ENCODE measurements at regions not wholly inside any gene's neighbourhood (a gene's known extent, or its start where the extent isn't known, plus 50 kb on each side); places are given as distances from the start of the nearest gene placed in this dataset.

GRCh38 chr4:73341454-73341853 lies 62.6 kb upstream of the ALB start (continued):
- TF ChIP-seq CREB1 (IDR thresholded peaks at IDR 0.05): no peak
- TF ChIP-seq CREB1 (CRISPR knock-in tag; IDR thresholded peaks at IDR 0.05): 0 out of 2 replicates have a peak, but pooled peaks have one; percentile 32
- TF ChIP-seq ZHX1 (CRISPR knock-in tag; IDR thresholded peaks at IDR 0.05; ENCODE audit: low read depth): no peak
- TF ChIP-seq TRIM22 (IDR thresholded peaks at IDR 0.05): no peak
- 0 out of 2 replicates have a peak, but pooled peaks have one; percentile 28 for TF ChIP-seq FOXO1 (CRISPR knock-in tag; IDR thresholded peaks at IDR 0.05)
- no peak for TF ChIP-seq ZNF292 (CRISPR knock-in tag; IDR thresholded peaks at IDR 0.05; ENCODE audit: borderline replicate concordance, low read depth)
- no peak for TF ChIP-seq ZNF232 (CRISPR knock-in tag; IDR thresholded peaks at IDR 0.05; ENCODE audit: borderline replicate concordance)
- TF ChIP-seq, protein P1, sequence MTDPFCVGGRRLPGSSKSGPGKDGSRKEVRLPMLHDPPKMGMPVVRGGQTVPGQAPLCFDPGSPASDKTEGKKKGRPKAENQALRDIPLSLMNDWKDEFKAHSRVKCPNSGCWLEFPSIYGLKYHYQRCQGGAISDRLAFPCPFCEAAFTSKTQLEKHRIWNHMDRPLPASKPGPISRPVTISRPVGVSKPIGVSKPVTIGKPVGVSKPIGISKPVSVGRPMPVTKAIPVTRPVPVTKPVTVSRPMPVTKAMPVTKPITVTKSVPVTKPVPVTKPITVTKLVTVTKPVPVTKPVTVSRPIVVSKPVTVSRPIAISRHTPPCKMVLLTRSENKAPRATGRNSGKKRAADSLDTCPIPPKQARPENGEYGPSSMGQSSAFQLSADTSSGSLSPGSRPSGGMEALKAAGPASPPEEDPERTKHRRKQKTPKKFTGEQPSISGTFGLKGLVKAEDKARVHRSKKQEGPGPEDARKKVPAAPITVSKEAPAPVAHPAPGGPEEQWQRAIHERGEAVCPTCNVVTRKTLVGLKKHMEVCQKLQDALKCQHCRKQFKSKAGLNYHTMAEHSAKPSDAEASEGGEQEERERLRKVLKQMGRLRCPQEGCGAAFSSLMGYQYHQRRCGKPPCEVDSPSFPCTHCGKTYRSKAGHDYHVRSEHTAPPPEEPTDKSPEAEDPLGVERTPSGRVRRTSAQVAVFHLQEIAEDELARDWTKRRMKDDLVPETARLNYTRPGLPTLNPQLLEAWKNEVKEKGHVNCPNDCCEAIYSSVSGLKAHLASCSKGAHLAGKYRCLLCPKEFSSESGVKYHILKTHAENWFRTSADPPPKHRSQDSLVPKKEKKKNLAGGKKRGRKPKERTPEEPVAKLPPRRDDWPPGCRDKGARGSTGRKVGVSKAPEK (CRISPR knock-in tag; IDR thresholded peaks at IDR 0.05; ENCODE audit: borderline replicate concordance): no peak
- TF ChIP-seq GABPB1 (CRISPR knock-in tag; IDR thresholded peaks at IDR 0.05): no peak
- peak; percentile 82 for TF ChIP-seq CEBPG (CRISPR knock-in tag; IDR thresholded peaks at IDR 0.05)
- no peak for TF ChIP-seq ZSCAN20 (CRISPR knock-in tag; IDR thresholded peaks at IDR 0.05; ENCODE audit: borderline replicate concordance)
- TF ChIP-seq ZFP90 (CRISPR knock-in tag; IDR thresholded peaks at IDR 0.05; ENCODE audit: borderline replicate concordance): no peak
- TF ChIP-seq NFYC (CRISPR knock-in tag; IDR thresholded peaks at IDR 0.05): no peak
- TF ChIP-seq SAFB2 (CRISPR knock-in tag; IDR thresholded peaks at IDR 0.05; ENCODE audit: borderline replicate concordance, low read depth): no peak
- peak; percentile 99 for TF ChIP-seq STAG1 (CRISPR knock-in tag; IDR thresholded peaks at IDR 0.05)
- peak; percentile 54; the same call in 1 of the 2 replicates for TF ChIP-seq SNAPC2 (CRISPR knock-in tag; IDR thresholded peaks at IDR 0.05)
- no peak for TF ChIP-seq NFE2L2 (IDR thresholded peaks at IDR 0.05; ENCODE audit: low read length)
- peak; percentile 51; the same call in 1 of the 2 replicates for TF ChIP-seq PPARG (CRISPR knock-in tag; conservative IDR thresholded peaks at IDR 0.05)
- no peak for TF ChIP-seq MATR3 (CRISPR knock-in tag; IDR thresholded peaks at IDR 0.05)
- TF ChIP-seq HNF1A (IDR thresholded peaks at IDR 0.05; ENCODE audit: low read depth): no peak
- peak; percentile 43; the same call in 1 of the 2 replicates for TF ChIP-seq HNF1A (CRISPR knock-in tag; IDR thresholded peaks at IDR 0.05; ENCODE audit: borderline replicate concordance)
- TF ChIP-seq HDAC1 (CRISPR knock-in tag; IDR thresholded peaks at IDR 0.05): 0 out of 2 replicates have a peak, but pooled peaks have one; percentile 38
